ENCODE measurements at regions not wholly inside any gene's neighbourhood (a gene's known extent, or its start where the extent isn't known, plus 50 kb on each side); places are given as distances from the start of the nearest gene placed in this dataset.
A peak's percentile ranks its signal among the peaks of the same experiment; 100 is the strongest.

DNA sequence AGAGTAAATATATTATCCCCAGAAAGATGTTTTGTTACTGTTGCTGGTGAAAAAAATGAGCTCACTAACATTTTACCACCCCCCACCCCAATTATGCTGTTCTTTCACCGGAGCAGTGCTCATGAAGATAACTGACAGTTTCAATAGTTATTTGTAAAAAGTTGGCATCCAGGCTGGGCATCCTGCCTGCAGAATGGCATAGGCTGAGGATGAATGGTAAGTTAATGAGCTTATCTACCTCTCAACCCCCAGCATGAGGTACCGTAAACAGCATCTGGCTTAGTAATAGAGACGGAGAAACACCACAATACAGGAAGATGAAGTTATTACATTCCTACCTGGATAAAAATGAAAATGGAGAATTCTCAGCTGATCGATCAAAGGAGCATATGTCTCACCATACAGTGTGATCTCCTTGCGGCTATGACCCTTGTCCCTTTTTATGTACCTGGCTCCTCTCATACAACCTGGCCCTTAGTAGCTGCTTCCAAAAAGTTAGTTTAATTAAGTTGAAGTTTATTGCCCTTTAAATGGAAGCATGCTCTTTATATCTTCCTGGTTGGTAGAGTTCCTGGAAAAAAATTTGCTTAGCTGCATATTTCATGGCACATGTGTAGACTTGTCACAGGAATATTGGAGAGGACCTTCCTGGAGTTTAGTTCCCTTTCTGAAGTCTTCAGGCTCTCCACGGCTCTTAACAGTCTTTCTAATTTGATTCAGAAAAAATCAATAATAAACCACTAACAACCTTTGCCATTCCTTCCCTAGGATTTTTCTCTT lies 61.2 kb upstream of the MPHOSPH6 start:
- DNase-seq, result no peak

DNA sequence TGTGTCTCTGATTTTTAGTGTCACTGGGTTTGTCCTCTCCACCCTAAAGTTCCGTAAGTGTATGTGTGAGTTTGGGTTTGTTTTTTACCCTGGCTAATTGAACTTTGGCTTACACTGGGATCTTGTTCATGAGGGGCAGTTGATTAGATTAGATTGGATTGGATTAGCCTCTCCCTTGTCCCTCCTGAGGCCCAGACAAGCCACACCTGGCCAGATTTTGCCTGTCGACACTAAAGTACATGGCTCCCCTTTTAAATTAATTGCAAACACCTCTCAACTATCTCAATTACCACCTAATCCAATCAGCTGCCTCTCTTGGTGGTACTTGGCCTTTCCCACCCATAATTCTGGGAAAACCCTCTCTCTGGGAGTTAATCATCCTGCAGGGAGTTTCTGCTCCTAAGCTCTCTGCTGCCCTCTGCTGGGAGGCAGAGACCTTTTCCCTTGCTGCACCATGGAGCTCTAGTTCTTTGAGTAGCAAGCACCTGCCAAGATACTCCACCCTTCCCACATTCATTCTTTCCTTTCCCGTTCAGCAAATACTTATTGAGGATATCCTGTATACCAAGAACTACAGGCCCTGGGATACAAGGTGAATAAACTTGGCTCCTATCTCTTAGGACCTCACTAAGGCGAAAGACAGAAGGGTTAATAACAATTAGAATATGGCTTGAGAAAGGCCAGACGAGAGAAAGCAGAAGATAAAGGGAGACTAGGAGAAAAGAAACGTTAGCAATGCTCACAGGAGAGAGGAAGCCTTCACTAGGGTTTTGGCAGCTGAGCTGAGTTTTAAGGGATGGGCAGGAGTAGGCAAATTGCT lies 60.0 kb upstream of the MPHOSPH6 start:
- DNase-seq, result peak; percentile 4 to 41

DNA sequence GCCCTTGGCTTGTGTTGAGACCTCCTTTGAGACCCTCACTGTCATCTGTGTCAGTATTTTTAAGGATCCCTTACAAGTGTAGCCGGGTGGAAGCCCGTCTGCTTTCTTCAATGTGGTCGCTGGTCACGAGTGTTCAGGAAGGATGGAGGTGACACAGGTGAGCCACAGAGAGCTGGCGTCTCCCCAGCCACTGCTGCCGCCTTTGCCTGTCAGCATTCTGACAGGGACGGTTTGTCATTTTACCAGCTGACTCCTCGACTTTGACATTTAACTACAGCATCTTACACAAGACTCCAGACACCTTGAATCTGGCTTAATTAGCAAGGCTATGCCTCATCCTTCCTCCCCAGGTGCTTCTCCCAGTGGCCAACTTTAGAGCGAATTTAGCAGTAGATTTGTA lies 56.3 kb upstream of the MPHOSPH6 start:
- DNase-seq, result no peak

DNA sequence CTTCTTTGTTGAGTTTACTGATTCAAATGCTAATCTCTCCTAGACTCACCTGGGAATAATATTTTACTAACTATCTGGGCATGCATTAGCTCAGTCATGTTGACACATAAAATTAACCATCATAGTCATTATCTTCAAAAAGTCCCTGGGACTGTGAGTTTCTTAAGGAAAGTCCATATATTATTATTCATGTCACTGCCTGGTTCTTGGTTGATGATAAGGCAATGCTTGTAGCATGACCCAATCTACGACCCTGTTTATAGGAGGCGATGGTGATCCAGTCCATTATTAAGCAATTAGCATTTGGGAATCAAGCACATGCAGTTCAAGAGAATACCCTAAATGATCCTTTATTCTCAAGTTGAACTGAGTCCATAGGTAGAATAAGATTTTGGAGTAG lies 54.8 kb upstream of the MPHOSPH6 start:
- DNase-seq, result no peak

DNA sequence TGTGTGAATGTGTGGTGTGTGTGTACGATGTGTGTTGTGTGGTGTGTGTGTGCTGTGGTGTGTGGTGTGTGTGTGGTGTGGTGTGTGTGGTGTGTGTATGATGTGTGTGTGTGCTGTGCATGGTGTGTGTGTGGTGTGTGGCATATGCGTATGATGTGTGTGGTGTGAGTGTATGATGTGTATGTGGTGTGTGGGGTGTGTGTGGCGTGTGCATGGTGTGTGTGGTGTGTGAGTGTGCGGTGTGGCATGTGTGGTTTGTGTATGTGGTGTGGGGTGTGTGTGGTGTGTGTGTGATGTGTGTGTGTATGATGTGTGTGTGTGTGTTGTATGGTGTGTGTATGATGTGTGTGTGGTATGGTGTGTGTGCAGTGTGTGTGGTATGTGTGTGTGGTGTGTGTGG lies 50.5 kb upstream of the MPHOSPH6 start:
- DNase-seq, result no peak
